A549 (cell line): ENCODE measurements at regions not wholly inside any gene's neighbourhood (a gene's known extent, or its start where the extent isn't known, plus 50 kb on each side); places are given as distances from the start of the nearest gene placed in this dataset.

Experiments
- ATAC-seq, 2 experiments: fragments of 200-7000 bp in 1 of 2; fragments of >200 bp in 1 of 2; cut with Nextera tagmentation in 1 of 2; cut with Tn5 transposase in 1 of 2; 3 replicates each; pipeline versions ENCODE4 v1.8.0 to v1.9.1; 2018 to 2020; ENCODE audit warnings: mild to moderate bottlenecking in 1 of 2, moderate library complexity in 1 of 2
- CTCF ChIA-PET: fragments of 300-600 bp; sonication (Branson Sonifier 250); formaldehyde crosslinking; extraction: SDS; loops from one replicate; lab custom pipeline; 2021; ENCODE audit warnings: antibody characterized with exemption, inconsistent platforms; lab: Yijun Ruan, JAX
- POLR2A ChIA-PET: fragments of 350-600 bp; formaldehyde crosslinking; extraction: SDS; loops from one replicate; lab custom pipeline; 2021; ENCODE audit warnings: antibody characterized with exemption, inconsistent platforms; lab: Yijun Ruan, JAX
- DNase-seq, 2 experiments: peaks; one replicate each; pipeline versions ENCODE4 v3.0.0 to v3.0.0-alpha.2; 2011 to 2016; ENCODE audit warnings: low read depth in 1 of 2, low spot score in 1 of 2
- FAIRE-seq: peaks from 2 replicates; lab custom pipeline; 2011; peaks lifted over from hg19 to GRCh38; lab: Jason Lieb, UNC
- H3K27ac ChIP-seq, 2 experiments: fragments of >200 bp; sonication (Bioruptor Twin); formaldehyde crosslinking; 3 replicates each; pipeline ENCODE4 v1.5.1; 2016 to 2017
- H3K4me1 ChIP-seq: fragments of >200 bp; sonication (Bioruptor Twin); formaldehyde crosslinking; 3 replicates; pipeline ENCODE4 v1.6.1; 2016
- H3K4me2 ChIP-seq: fragments of >200 bp; sonication (Bioruptor Twin); formaldehyde crosslinking; 3 replicates; pipeline ENCODE4 v1.6.1; 2016
- H3K4me3 ChIP-seq: fragments of >200 bp; sonication (Bioruptor Twin); formaldehyde crosslinking; 3 replicates; pipeline ENCODE4 v1.5.1; 2016
- H3K9me3 ChIP-seq: fragments of >200 bp; sonication (Bioruptor Twin); formaldehyde crosslinking; 3 replicates; pipeline ENCODE4 v1.6.1; 2016
- CEBPB ChIP-seq, 2 experiments: fragments of >200 bp in 1 of 2; sonication (Bioruptor Twin) in 1 of 2; formaldehyde crosslinking in 1 of 2; IDR thresholded peaks; 2 replicates each; pipeline ENCODE4 v1.6.1; 2012 to 2016
- CTCF ChIP-seq: fragments of >200 bp; sonication (Bioruptor Twin); formaldehyde crosslinking; IDR thresholded peaks from 3 replicates; pipeline ENCODE4 v1.5.1; 2016
- E2F6 ChIP-seq: IDR thresholded peaks from 2 replicates; pipeline ENCODE4 v1.6.1; 2012; ENCODE audit warnings: low read depth, borderline replicate concordance
- EHF ChIP-seq: fragments of 250-450 bp; sonication (Bioruptor Pico); IDR thresholded peaks from 2 replicates; pipeline ENCODE4 v1.5.0; 2020; ENCODE audit warnings: mild to moderate bottlenecking
- EHMT2 ChIP-seq: fragments of 200-600 bp; sonication (generic); IDR thresholded peaks from 2 replicates; pipeline ENCODE4 v1.6.1; 2016; ENCODE audit warnings: antibody characterized with exemption, low read depth, mild to moderate bottlenecking, moderate library complexity
- FOXS1 ChIP-seq: fragments of 250-450 bp; sonication (Bioruptor Pico); IDR thresholded peaks from 2 replicates; pipeline ENCODE4 v1.5.0; 2020; ENCODE audit warnings: mild to moderate bottlenecking, moderate library complexity
- HEYL ChIP-seq: fragments of 250-450 bp; sonication (Bioruptor Pico); IDR thresholded peaks from 2 replicates; pipeline ENCODE4 v1.8.0; 2021; ENCODE audit warnings: mild to moderate bottlenecking, moderate library complexity
- HMGXB4 ChIP-seq: fragments of 250-450 bp; sonication (Bioruptor Pico); IDR thresholded peaks from 2 replicates; pipeline ENCODE4 v1.5.0; 2021; ENCODE audit warnings: mild to moderate bottlenecking, moderate library complexity, borderline replicate concordance
- JUN ChIP-seq, 2 experiments: fragments of >200 bp; sonication (Bioruptor Twin); formaldehyde crosslinking; IDR thresholded peaks; 2 replicates in 1 of 2; 3 replicates in 1 of 2; pipeline ENCODE4 v1.6.1; 2016 to 2017
- JUNB ChIP-seq: fragments of >200 bp; sonication (Bioruptor Twin); formaldehyde crosslinking; IDR thresholded peaks from 2 replicates; pipeline ENCODE4 v1.6.1; 2016
- KDM5A ChIP-seq: fragments of 200-600 bp; sonication (generic); IDR thresholded peaks from 2 replicates; pipeline ENCODE4 v1.6.1; 2016; ENCODE audit warnings: antibody characterized with exemption, mild to moderate bottlenecking
- MAFK ChIP-seq: fragments of 450-650 bp; IDR thresholded peaks from 2 replicates; pipeline ENCODE4 v1.6.1; 2014; ENCODE audit not compliant: partially characterized antibody
- MAX ChIP-seq: IDR thresholded peaks from 2 replicates; pipeline ENCODE4 v1.6.1; 2012
- MAZ ChIP-seq: fragments of 150-350 bp; IDR thresholded peaks from 2 replicates; pipeline ENCODE4 v1.6.1; 2014; ENCODE audit warnings: antibody characterized with exemption, low read depth, low read length, borderline replicate concordance
- MYC ChIP-seq: IDR thresholded peaks from 2 replicates; pipeline ENCODE4 v1.6.1; 2012; ENCODE audit warnings: mild to moderate bottlenecking, inconsistent platforms, low read length, improper control_type of control experiment, borderline replicate concordance
- NR3C1 ChIP-seq: fragments of >200 bp; sonication (Bioruptor Twin); formaldehyde crosslinking; IDR thresholded peaks from 3 replicates; pipeline ENCODE4 v1.6.1; 2017
- SMC3 ChIP-seq: fragments of >200 bp; sonication (Bioruptor Twin); formaldehyde crosslinking; IDR thresholded peaks from 3 replicates; pipeline ENCODE4 v1.6.1; 2018; ENCODE audit warnings: inconsistent platforms
- TFCP2L1 ChIP-seq: fragments of 250-450 bp; sonication (Bioruptor Pico); IDR thresholded peaks from 2 replicates; pipeline ENCODE4 v1.5.0; 2021; ENCODE audit warnings: mild to moderate bottlenecking
- TP53 ChIP-seq: fragments of 250-450 bp; sonication (Bioruptor Pico); IDR thresholded peaks from 2 replicates; pipeline ENCODE4 v1.5.0; 2021; ENCODE audit warnings: mild to moderate bottlenecking, moderate library complexity
- WGBS: methylation state at CpG from one replicate; pipeline ENCODE4 v1.1.6; 2017; ENCODE audit errors: missing lambda C conversion rate; 5-methylcytosine and 5-hydroxymethylcytosine counted together
- TF ChIP-seq, protein P1 (sequence below): fragments of 150-350 bp; IDR thresholded peaks from 2 replicates; pipeline ENCODE4 v1.6.1; 2014; ENCODE audit warnings: low read depth, mild to moderate bottlenecking, low read length
- TF ChIP-seq, protein P2 (sequence below): fragments of >200 bp; sonication (Bioruptor Twin); formaldehyde crosslinking; IDR thresholded peaks from 2 replicates; pipeline ENCODE4 v1.6.1; 2016

DNA sequence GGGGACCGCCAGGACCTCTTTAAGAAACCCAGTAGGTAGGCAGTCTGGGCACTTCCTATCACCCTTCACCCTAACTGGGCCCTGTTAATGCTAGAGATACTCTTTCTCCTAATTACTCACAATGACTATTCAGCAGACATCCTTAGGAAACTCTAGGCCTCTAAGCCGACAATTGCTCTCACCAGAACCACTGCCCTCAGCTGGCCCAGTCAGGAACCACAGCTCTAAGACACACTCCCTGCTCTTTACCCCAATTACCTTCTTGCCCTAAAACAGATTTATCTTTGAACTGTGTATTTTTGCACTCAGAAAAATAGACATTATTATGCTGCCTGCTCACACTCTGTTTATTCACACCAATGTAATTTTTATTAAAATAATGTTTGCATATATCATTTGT, 432.6 kb upstream of the SLC30A5 start:
- Histone ChIP-seq H3K9me3 (no peaks in the 10 kb centered on the region), H3K4me3 (no peak overlapping the region), H3K4me1 (no peaks in the 10 kb centered on the region), H3K27ac (no peak overlapping the region), H3K4me2 (no peak overlapping the region)
- POLR2A ChIA-PET, result no interaction called here
- no peak for TF ChIP-seq MAX
- no peak for TF ChIP-seq EHMT2
- TF ChIP-seq CTCF, result peak; percentile 13; the same call in 1 of the 3 replicates
- WGBS, result 70% methylated on average over 2 of the region's 2 CpGs
- peak in 1 of 2 experiments; percentile 65; a peak in 3 of 6 replicates for ATAC-seq
- peak in 1 of 2 experiments; percentile 13 for DNase-seq
- CTCF ChIA-PET, result interaction anchor here (0.6 to 1.7 kb wide), 3 partner anchors 10 to 375 kb away, joined by 3 to 4 read pairs (median 3); no protein-coding TSS in a partner anchor
- no peak for FAIRE-seq

GRCh38 chr5:68662804-68663307, 431.0 kb upstream of the SLC30A5 start:
- TF ChIP-seq E2F6 (no peak), EHF (CRISPR knock-in tag) (no peak), KDM5A (no peak), TP53 (CRISPR knock-in tag) (no peak), TFCP2L1 (CRISPR knock-in tag) (no peak), HEYL (CRISPR knock-in tag) (no peak), JUNB (no peak), MYC (no peak), NR3C1 (no peak), SMC3 (no peak), MAFK (no peak), FOXS1 (CRISPR knock-in tag) (no peak), MAZ (no peak), HMGXB4 (no peak), CEBPB (IDR thresholded peaks at IDR 0.05) (no peak), JUN (IDR thresholded peaks at IDR 0.05) (no peak)
- TF ChIP-seq, protein P1, sequence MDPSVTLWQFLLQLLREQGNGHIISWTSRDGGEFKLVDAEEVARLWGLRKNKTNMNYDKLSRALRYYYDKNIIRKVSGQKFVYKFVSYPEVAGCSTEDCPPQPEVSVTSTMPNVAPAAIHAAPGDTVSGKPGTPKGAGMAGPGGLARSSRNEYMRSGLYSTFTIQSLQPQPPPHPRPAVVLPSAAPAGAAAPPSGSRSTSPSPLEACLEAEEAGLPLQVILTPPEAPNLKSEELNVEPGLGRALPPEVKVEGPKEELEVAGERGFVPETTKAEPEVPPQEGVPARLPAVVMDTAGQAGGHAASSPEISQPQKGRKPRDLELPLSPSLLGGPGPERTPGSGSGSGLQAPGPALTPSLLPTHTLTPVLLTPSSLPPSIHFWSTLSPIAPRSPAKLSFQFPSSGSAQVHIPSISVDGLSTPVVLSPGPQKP, result no peak
- TF ChIP-seq, protein P2, sequence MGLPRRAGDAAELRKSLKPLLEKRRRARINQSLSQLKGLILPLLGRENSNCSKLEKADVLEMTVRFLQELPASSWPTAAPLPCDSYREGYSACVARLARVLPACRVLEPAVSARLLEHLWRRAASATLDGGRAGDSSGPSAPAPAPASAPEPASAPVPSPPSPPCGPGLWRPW, result no peak
- no peaks in the 10 kb centered on the region for H3K4me1 ChIP-seq
- FAIRE-seq (no peak), DNase-seq (no peak), ATAC-seq (no peak)
- no peak overlapping the region for H3K27ac ChIP-seq
- H3K4me3 ChIP-seq, result no peak overlapping the region
- H3K4me2 ChIP-seq, result no peak overlapping the region
- H3K9me3 ChIP-seq, result no peaks in the 10 kb centered on the region
- ChIA-PET CTCF (interaction anchor here (1.0 kb wide), 1 partner anchor 9 kb away, joined by 6 read pairs; no protein-coding TSS in a partner anchor), POLR2A (no interaction called here)
